GM12891 (cell line): ENCODE measurements at regions not wholly inside any gene's neighbourhood (a gene's known extent, or its start where the extent isn't known, plus 50 kb on each side); places are given as distances from the start of the nearest gene placed in this dataset.

Source experiments
- PAX5 ChIP-seq: IDR thresholded peaks from 2 replicates; pipeline ENCODE4 v1.6.1; 2011; ENCODE audit warnings: low read length, moderate library complexity, mild to moderate bottlenecking; ENCODE audit not compliant: insufficient read depth, severe bottlenecking
- POLR2A ChIP-seq: IDR thresholded peaks from 2 replicates; pipeline ENCODE4 v1.6.1; 2011; ENCODE audit warnings: low read depth, low read length, control low read depth
- POLR2AphosphoS5 ChIP-seq: IDR thresholded peaks from 2 replicates; pipeline ENCODE4 v1.6.1; 2011; ENCODE audit warnings: low read depth, low read length, control low read depth
- POU2F2 ChIP-seq: IDR thresholded peaks from 2 replicates; pipeline ENCODE4 v1.6.1; 2011; ENCODE audit warnings: low read depth, mild to moderate bottlenecking, control low read depth, low read length, moderate library complexity
- SPI1 ChIP-seq: IDR thresholded peaks from 2 replicates; pipeline ENCODE4 v1.6.1; 2011; ENCODE audit warnings: low read depth, low read length, control low read depth
- TAF1 ChIP-seq: IDR thresholded peaks from 2 replicates; pipeline ENCODE4 v1.6.1; 2011; ENCODE audit warnings: low read depth, low read length, control low read depth

DNA sequence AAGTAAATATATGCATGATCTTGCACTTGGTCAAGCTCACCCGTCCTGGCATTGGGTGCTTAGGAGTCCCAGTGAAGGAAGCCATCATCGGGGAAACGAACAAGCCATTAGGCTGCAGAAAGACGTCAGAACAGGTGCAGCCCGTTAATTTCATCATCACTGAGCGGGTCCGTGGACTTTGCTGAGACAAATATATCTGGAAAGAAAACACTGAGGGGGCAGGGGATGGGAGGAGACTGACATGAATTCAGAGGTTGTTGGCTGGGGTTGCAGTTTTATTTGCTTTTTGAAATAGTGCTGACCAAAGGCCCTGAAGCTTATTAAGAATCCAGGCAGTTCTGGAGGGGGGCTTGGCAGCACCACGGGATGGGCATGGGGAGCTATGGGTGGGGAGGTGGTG lies 207.2 kb downstream of the ENGASE start:
- TF ChIP-seq POLR2A (no peak), POLR2AphosphoS5 (no peak), TAF1 (no peak), POU2F2 (no peak), SPI1 (no peak), PAX5 (no peak)
